EH (cell line): ENCODE measurements at regions not wholly inside any gene's neighbourhood (a gene's known extent, or its start where the extent isn't known, plus 50 kb on each side); places are given as distances from the start of the nearest gene placed in this dataset.
"Not testable (repeated sequence)": the region's sequence is repeated elsewhere in the genome, so short reads cannot be mapped to it uniquely, and the experiment has no call there.

Source experiments
- DNase-seq: peaks from one replicate; pipeline ENCODE4 v3.0.0-alpha.2; 2015; ENCODE audit warnings: low read depth

GRCh38 chr12:61044766-61045165, 1215.4 kb upstream of the USP15 start:
- DNase-seq, result no peak

DNA sequence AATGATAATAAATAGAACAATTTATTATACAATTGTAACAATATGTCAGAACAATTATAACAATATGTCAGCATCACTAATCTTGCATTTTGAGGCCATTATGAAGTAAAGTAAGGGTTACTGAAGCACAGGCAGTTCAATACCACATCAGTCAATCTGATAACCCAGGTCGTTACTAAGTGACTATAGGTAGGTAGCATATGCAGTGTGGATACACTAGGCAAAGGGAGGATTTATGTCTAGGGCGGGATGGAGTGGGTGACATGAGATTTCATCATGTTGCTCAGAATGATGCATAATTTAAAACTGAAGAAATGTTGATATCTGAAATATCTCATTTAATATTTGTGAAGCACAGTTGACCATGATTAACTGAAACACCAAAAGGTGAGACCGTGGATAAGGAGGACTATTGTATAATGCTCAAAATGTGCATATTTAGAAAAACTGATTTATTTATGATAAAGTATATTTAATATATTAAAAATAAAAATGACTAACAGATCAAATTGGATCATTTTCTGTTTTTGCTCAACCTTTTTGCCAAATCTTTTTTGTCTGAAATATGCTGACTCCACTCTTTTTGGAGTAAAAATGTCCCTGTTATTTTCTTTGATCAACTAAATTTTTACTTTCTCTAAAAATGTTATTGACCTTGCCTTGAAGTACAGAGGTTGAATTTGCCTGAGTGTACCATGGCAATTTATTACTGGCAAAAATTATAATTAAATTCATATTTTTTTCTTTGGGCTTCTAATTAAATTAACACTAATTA, 1189.4 kb upstream of the USP15 start:
- no peak for DNase-seq

DNA sequence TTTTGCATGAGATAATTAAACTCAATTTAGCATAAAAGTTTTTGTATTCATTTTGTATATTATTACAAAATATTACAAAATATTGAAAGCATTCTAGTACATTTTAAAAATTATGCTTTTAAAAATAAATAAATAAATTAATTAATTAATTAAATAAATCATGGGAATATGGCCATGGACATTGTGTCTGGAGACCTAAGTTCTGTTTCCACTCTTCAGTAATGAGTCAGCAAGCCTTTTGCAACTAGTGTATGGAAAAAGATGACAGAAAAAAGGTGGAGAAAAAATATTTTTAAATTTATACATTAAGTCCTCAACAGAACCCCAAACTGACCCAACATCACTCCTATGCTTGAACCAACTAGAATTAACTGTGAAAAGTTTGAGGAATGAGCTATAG, 1187.5 kb upstream of the USP15 start:
- DNase-seq, result no peak

DNA sequence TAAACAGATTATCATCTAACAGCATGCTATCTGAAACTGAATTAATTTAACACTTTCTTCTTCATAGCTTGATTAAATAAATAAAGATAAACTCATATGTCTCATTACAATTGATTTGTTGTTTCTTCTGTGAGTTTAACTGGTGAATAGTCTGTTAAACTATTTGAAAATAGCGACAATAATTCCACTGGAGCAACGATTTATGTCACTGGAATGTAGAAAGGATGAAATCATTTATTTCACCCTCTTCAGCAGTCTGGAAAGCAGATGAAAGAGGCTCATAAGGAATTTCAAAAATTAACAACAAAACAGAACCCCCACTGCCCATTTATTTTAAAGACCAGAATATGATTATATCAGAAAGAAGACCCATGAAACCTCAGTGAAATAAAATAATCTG, 1165.1 kb upstream of the USP15 start:
- DNase-seq, result no peak

- no peak for DNase-seq
Measured at GRCh38 chr12:61098031-61098580, 1162.1 kb upstream of the USP15 start.

DNA sequence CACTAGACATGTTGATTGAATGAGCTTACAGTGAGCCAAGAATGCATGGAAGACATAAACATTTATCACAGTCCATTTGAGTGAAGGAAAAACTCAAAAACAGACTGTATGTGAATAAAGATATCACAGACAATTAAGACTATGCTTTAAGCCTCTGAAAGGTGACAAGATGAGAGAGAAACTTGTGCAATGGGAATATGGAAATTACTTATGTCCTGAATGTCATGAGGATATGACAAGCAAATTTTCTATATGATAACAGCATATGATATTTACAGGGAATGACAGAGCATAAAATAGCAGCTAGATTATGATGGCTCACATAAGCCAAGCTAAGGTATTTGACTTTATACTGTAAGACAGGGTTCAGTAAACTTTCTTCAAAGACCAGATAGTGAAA, 1153.1 kb upstream of the USP15 start:
- no peak for DNase-seq

DNA sequence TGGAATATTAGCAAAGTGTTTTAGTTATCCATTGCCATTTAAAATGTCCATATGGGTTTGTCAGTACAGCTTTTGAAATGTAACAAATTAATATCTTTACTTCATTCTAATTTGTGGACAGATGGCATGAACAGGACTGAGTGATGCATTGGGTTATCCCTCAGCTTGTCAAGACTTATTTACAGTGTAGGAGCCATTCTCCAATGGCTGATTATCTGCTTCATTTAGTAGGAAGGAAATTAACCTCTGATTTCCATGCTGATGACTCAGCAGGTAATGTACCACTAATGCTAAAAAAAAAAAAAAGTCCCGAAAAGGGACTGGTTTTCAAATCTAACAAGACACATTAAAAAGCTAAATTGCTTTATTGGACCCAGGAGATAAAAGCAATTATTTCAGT, 1149.0 kb upstream of the USP15 start:
- DNase-seq, result no peak

DNA sequence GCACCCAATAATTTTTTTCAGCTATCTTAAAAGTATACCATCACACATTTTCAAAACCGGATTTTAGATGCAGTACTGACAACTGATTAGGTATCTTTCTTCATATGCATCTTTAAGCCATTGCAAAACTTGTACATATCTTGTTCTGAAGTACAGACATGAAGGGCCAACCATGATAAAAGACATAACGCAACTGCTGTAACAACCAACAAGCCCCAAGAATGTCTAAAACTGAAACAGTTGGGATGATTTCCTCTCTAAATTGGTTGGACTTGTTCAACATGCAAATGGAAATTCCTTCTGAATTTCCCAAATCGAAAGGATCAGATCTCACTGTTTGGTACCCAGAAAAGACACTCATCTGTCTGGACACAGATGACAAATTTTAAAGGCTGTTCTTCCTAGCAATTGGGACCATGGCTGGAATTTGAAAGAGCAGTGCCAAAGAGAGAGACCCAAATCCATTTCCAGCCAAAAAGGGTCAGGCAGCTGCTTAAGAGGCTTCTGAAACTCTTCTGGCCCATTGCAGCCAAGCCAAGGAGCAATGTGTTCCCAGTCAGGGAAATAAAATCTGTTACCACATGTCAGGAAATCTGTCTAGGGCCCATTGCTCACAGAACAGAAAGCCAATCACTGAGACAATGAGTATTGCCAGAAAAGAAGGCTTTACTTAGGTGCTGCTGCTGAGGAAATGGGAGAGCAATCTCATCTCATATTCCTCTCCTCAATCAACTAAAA, 1122.4 kb upstream of the USP15 start:
- no peak for DNase-seq

- DNase-seq, result no peak
Measured at GRCh38 chr12:61138415-61138759, 1121.8 kb upstream of the USP15 start.

DNA sequence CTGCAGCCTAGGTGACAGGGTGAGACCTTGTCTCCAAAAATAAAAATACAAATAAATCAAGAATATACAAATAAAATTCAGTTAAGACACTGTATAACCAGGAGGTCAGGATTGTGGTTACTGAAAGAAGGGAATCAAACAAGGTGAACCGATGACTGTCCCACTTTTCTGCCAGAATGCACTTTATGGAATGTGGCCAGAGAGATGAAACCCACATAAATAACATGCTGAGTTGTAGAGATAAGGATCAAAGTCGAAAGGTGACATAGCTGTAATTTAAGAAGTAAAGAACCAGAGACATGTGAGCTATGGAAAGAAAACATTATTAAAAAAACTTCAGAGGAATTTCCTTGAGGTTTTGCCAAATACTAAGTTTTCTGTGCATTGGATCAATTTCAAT, 1098.2 kb upstream of the USP15 start:
- DNase-seq, result no peak

DNA sequence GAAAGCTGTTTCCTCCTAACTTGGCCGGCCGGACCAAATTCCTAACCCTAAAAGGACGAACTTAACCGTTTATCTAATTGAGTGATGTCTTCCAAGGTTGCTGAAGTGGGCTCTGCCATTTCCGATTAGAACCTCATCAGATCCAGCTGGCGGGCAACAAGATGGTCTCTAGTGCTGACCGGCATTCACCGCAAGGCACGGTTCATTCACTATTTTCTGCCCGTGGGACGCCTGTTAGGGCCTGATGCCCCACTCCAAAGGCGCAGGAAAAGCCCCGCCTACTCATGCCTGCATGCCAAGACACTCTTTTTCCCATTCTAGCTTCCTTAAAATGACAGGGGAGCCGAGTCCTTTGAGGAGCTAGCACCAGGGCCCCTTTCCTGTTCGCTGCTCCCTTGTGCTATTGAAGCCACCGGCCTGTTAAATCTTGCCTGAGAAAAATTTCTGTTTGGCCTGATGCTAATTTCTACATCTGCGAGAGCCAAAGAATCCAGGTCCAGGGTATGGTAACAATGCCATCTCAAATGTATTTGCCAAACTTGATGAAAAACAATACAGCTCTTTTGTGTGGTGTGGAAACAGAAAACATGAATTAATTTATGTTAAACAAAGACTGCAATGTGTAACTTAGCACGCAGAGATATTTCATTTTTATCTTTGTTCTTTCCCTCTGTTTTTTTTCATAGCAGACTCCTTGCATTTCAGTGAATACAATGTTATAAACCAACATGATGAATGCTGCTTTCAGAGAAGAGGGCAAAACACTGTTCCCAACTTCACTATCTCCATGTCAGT, 1071.2 kb upstream of the USP15 start:
- no peak for DNase-seq

DNA sequence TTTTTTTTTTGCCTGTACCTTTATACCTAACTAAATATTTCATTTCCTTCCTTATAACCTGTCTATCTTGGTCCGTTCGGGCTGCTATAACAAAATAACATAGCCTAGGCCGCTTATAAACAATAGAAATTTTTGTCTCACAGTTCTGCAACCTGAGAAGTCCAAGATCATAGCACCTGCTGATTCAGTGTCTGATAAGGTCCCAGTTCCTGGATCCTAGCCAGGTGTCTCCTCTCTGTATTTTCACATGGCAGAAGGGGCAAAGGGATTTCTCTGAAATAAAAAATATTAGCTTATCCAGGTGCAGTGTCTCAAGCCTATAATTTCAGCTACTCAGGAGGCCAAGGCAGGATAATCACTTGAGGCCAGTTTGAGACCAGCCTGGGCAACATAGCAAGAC, 1046.6 kb upstream of the USP15 start:
- no peak for DNase-seq

GRCh38 chr12:61220337-61220736, 1039.9 kb upstream of the USP15 start:
- DNase-seq, result no peak

GRCh38 chr12:61232040-61232439, 1028.2 kb upstream of the USP15 start:
- DNase-seq, result no peak

- no peak for DNase-seq
Measured at GRCh38 chr12:61250303-61250702, 1009.9 kb upstream of the USP15 start.

DNA sequence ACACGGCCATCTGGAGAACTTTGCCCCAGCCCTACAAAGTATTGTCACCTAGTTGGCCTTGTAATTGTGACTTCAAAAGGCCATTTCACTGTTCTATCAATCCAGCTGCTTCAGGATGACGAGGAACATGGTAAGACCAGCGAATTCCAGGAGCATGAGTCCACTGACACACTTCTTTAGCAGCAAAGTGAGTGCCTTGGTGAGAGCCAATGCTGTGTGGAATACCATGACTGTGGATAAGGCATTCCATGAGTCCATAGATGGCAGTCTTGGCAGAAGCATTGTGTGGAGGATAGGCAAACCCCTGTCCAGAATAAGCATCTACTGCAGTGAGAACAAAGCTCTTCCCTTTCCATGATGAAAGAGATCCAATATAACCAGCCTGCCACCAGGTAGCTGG, 1009.1 kb upstream of the USP15 start:
- no peak for DNase-seq

DNA sequence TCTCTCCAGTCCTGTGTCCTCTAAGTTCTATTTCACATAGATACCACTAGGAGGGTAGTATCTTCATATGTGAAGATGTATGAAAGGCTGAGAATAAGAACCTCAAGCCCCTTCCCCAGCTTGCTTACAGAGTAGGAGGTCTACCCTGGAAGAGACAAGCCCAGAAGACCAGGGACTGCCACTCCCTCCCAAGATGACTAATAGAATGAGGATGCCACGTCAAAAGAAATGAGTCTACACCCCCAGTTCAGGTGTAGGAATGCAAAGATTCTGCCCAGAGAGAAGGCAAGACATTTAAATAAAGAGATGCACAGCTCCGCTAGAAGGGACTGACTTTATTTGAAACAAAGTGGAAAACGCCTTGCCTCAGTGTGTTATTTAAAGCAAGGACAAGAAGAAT, 1006.0 kb upstream of the USP15 start:
- no peak for DNase-seq

DNA sequence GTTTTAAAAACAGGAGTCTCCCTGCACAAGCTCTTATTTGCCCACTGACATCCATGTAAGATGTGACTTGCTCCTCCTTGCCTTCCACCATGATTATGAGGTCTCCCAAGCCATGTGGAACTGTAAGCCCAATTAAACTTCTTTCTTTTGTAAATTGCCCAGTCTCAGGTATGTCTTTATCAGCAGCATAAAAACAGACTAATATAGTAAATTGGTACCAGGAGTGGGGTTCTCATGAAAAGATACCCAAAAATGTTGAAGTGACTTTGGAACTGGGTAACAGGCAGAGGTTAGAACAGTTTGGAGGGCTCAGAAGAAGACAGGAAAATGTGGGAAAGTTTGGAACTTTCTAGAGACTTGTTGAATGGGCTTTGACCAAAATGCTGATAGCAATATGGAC, 995.9 kb upstream of the USP15 start:
- not testable (repeated sequence) for DNase-seq

GRCh38 chr12:61267474-61267873, 992.7 kb upstream of the USP15 start:
- no peak for DNase-seq

- no peak for DNase-seq
Measured at GRCh38 chr12:61272441-61272840, 987.8 kb upstream of the USP15 start.

DNA sequence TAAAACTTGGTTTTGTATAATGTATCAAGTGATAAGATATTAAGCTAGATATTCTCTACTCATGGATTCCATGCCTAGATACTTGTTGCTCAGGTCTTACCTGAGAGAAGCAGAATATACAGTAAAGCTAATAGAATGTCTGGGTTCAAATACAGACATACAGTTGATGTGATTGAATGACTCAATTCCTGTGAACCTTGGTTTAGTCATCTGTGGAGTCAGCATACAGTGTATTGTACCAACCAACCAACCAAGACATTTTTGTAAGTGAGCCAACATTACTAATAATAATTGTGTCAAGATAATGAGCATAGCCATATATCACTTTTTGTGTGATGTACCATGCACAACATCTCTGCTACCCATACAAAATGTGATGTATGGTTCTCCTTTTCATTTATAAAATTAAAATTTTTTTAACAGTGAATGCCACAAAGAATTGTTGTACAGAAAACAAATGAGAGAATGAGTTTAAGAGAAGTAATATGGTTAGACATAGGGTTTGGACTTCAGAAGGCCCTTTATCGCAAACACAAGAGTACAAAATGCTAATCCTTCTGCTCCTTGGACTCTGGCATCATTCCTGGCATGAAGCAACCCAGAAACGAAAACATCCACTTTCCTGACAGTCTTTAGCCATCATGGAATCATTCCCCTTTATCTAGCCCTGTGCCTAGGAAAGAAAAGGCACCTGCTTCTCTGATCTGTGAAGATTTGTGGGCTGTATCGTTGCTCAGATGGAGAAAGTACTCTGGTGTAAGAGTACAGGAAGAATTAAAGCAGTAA, 977.2 kb upstream of the USP15 start:
- no peak for DNase-seq

GRCh38 chr12:61290473-61290872, 969.7 kb upstream of the USP15 start:
- no peak for DNase-seq
